Neuronal stem cell (in vitro differentiated cells): ENCODE measurements at regions not wholly inside any gene's neighbourhood (a gene's known extent, or its start where the extent isn't known, plus 50 kb on each side); places are given as distances from the start of the nearest gene placed in this dataset.

Experiments used
- DNase-seq: peaks from one replicate; pipeline ENCODE4 v3.0.0-alpha.2; 2013; ENCODE audit warnings: low spot score
- H2AFZ ChIP-seq: one replicate; pipeline ENCODE4 v1.6.1; 2013; ENCODE audit warnings: mild to moderate bottlenecking, low read length, inconsistent platforms
- H2AK5ac ChIP-seq: 2 replicates; pipeline ENCODE4 v1.6.1; 2013; ENCODE audit warnings: low read depth, mild to moderate bottlenecking, inconsistent platforms, low read length, moderate library complexity, mixed read lengths
- H2BK120ac ChIP-seq: 2 replicates; pipeline ENCODE4 v1.6.1; 2013; ENCODE audit warnings: low read depth, mild to moderate bottlenecking, inconsistent platforms, low read length, moderate library complexity, mixed read lengths
- H2BK12ac ChIP-seq: one replicate; pipeline ENCODE4 v1.6.1; 2013; ENCODE audit warnings: low read length, inconsistent platforms
- H2BK15ac ChIP-seq: 2 replicates; pipeline ENCODE4 v1.6.1; 2013; ENCODE audit warnings: mild to moderate bottlenecking, low read length, inconsistent platforms, mixed read lengths
- H2BK5ac ChIP-seq: one replicate; pipeline ENCODE4 v1.6.1; 2013; ENCODE audit warnings: inconsistent platforms, mild to moderate bottlenecking, low read length, moderate library complexity
- H3K14ac ChIP-seq: one replicate; pipeline ENCODE4 v1.6.1; 2013; ENCODE audit warnings: low read length, inconsistent platforms
- H3K18ac ChIP-seq: 2 replicates; pipeline ENCODE4 v1.6.1; 2013; ENCODE audit warnings: low read length, inconsistent platforms
- H3K23ac ChIP-seq: 2 replicates; pipeline ENCODE4 v1.6.1; 2013; ENCODE audit warnings: low read depth, mild to moderate bottlenecking, mixed read lengths, low read length, inconsistent platforms; ENCODE audit not compliant: poor library complexity
- H3K27ac ChIP-seq: replicated peaks from 3 replicates; pipeline ENCODE4 v1.5.1; 2013; ENCODE audit warnings: low read length, inconsistent platforms
- H3K27me3 ChIP-seq, 3 experiments: 2 replicates each; pipeline ENCODE4 v1.6.1; 2013; ENCODE audit warnings: low read length in 3 of 3, mild to moderate bottlenecking in 2 of 3, inconsistent platforms in 1 of 3, low read depth in 1 of 3, mixed read lengths in 1 of 3, moderate library complexity in 1 of 3; ENCODE audit not compliant: control insufficient read depth in 3 of 3, insufficient read depth in 3 of 3
- H3K36me3 ChIP-seq, 2 donors: replicated peaks in 1 of 2; 2 replicates each; pipeline ENCODE4 v1.6.1; 2013; ENCODE audit warnings: low read length in 2 of 2; ENCODE audit not compliant: control insufficient read depth in 2 of 2, insufficient read depth in 2 of 2
- H3K4ac ChIP-seq: 2 replicates; pipeline ENCODE4 v1.6.1; 2013; ENCODE audit warnings: inconsistent platforms, mild to moderate bottlenecking, low read length, moderate library complexity
- H3K4me1 ChIP-seq, 2 donors: 1 replicate in 1 of 2; 2 replicates in 1 of 2; pipeline ENCODE4 v1.6.1; 2013; ENCODE audit warnings: low read length in 2 of 2, low read depth in 1 of 2; ENCODE audit not compliant: control insufficient read depth in 2 of 2, insufficient read depth in 1 of 2
- H3K4me2 ChIP-seq: one replicate; pipeline ENCODE4 v1.6.1; 2013; ENCODE audit warnings: mild to moderate bottlenecking, low read length, inconsistent platforms; ENCODE audit not compliant: insufficient read depth, poor library complexity, severe bottlenecking
- H3K4me3 ChIP-seq, 2 donors: 2 replicates each; pipeline ENCODE4 v1.5.1; 2013; ENCODE audit warnings: low read length in 2 of 2, mild to moderate bottlenecking in 2 of 2, inconsistent platforms in 1 of 2, moderate library complexity in 1 of 2
- H3K79me1 ChIP-seq: one replicate; pipeline ENCODE4 v1.6.1; 2013; ENCODE audit warnings: low read depth, mild to moderate bottlenecking, inconsistent platforms, low read length, moderate library complexity
- H3K9ac ChIP-seq: one replicate; pipeline ENCODE4 v1.6.1; 2013; ENCODE audit warnings: mild to moderate bottlenecking, low read depth, low read length, inconsistent platforms; ENCODE audit not compliant: poor library complexity
- H3K9me3 ChIP-seq, 2 donors: replicated peaks in 1 of 2; 2 replicates each; pipeline versions ENCODE3 to v1.6.1; 2013; ENCODE audit warnings: low read length in 2 of 2, mild to moderate bottlenecking in 2 of 2, inconsistent platforms in 1 of 2, low read depth in 1 of 2, mixed read lengths in 1 of 2, moderate library complexity in 1 of 2; ENCODE audit not compliant: control insufficient read depth in 2 of 2, insufficient read depth in 1 of 2
- H4K8ac ChIP-seq: one replicate; pipeline ENCODE4 v1.6.1; 2013; ENCODE audit warnings: low read depth, mild to moderate bottlenecking, inconsistent platforms, low read length, moderate library complexity
- H4K91ac ChIP-seq: one replicate; pipeline ENCODE4 v1.6.1; 2013; ENCODE audit warnings: low read length, low read depth, mild to moderate bottlenecking, inconsistent platforms; ENCODE audit not compliant: poor library complexity
- WGBS, 2 donors: extraction: QIAGEN DNeasy Blood & Tissue Kit; methylation state at CpG; one replicate each; pipeline ENCODE4 v1.1.7; 2013; ENCODE audit warnings: missing lambda C conversion rate in 2 of 2, mixed read lengths in 1 of 2; ENCODE audit not compliant: insufficient read length in 2 of 2, insufficient replicate concordance in 1 of 2; ENCODE audit errors: extremely low coverage in 2 of 2; 5-methylcytosine and 5-hydroxymethylcytosine counted together

- no peak overlapping the region for H2BK5ac ChIP-seq
- no peak overlapping the region for H2BK15ac ChIP-seq
- no peak overlapping the region for H3K4me2 ChIP-seq
- H2BK120ac ChIP-seq: no peak overlapping the region
- no peak overlapping the region for H3K14ac ChIP-seq
- WGBS, 2 donors: no CpG with 5 or more reads among the region's 2 CpGs
- no peak overlapping the region for H4K91ac ChIP-seq
- H3K9ac ChIP-seq: no peak overlapping the region
- no peaks in the 10 kb centered on the region for H3K9me3 ChIP-seq
- H3K23ac ChIP-seq: no peak overlapping the region
- H2AK5ac ChIP-seq: no peak overlapping the region
- DNase-seq: no peak
- H3K36me3 ChIP-seq: no peaks in the 10 kb centered on the region
- H3K4me3 ChIP-seq: no peak overlapping the region
- H3K27me3 ChIP-seq: no peaks in the 10 kb centered on the region
- no peak overlapping the region for H3K4ac ChIP-seq
- peaks cover 0 to 2% of the 10 kb centered on the region in 2 donors for H3K4me1 ChIP-seq
- H2BK12ac ChIP-seq: no peak overlapping the region
- no peak overlapping the region for H3K27ac ChIP-seq
- no peak overlapping the region for H3K18ac ChIP-seq
- no peaks in the 10 kb centered on the region for H3K79me1 ChIP-seq
- H4K8ac ChIP-seq: no peak overlapping the region
- H2AFZ ChIP-seq: no peak overlapping the region
These were observed 141.6 kb downstream of the AASDH start for GRCh38 chr4:56245547-56246232.

GRCh38 chr4:56244681-56245080 is 142.6 kb downstream of the AASDH start:
- H2BK12ac ChIP-seq: no peak overlapping the region
- no peak overlapping the region for H4K8ac ChIP-seq
- no peak overlapping the region for H3K4ac ChIP-seq
- H3K27ac ChIP-seq: no peak overlapping the region
- no peak overlapping the region for H3K18ac ChIP-seq
- no peaks in the 10 kb centered on the region for H3K9me3 ChIP-seq
- H3K4me3 ChIP-seq: no peak overlapping the region
- H2BK120ac ChIP-seq: no peak overlapping the region
- no peak overlapping the region for H2BK5ac ChIP-seq
- H4K91ac ChIP-seq: no peak overlapping the region
- no peak overlapping the region for H3K9ac ChIP-seq
- no peak overlapping the region for H2BK15ac ChIP-seq
- no peak overlapping the region for H3K14ac ChIP-seq
- H2AK5ac ChIP-seq: no peak overlapping the region
- no peak overlapping the region for H2AFZ ChIP-seq
- H3K27me3 ChIP-seq: no peaks in the 10 kb centered on the region
- no peaks in the 10 kb centered on the region for H3K79me1 ChIP-seq
- DNase-seq: no peak
- no peak overlapping the region for H3K4me2 ChIP-seq
- no peak overlapping the region for H3K23ac ChIP-seq
- H3K4me1 ChIP-seq: peaks cover 0 to 2% of the 10 kb centered on the region in 2 donors
- peaks cover 0 to 1% of the 10 kb centered on the region in 2 donors for H3K36me3 ChIP-seq

- Histone ChIP-seq H2BK120ac (no peak overlapping the region), H3K79me1 (no peaks in the 10 kb centered on the region), H3K36me3 (peaks cover 0 to 1% of the 10 kb centered on the region in 2 donors), H3K4me3 (no peak overlapping the region), H4K91ac (no peak overlapping the region), H2BK15ac (no peak overlapping the region), H2AK5ac (no peak overlapping the region), H3K23ac (no peak overlapping the region), H2BK5ac (no peak overlapping the region), H2AFZ (no peak overlapping the region), H3K18ac (no peak overlapping the region), H2BK12ac (no peak overlapping the region), H4K8ac (no peak overlapping the region), H3K4ac (no peak overlapping the region), H3K4me2 (no peak overlapping the region), H3K4me1 (peaks cover 0 to 2% of the 10 kb centered on the region in 2 donors), H3K9me3 (no peaks in the 10 kb centered on the region), H3K27ac (no peak overlapping the region), H3K9ac (no peak overlapping the region), H3K14ac (no peak overlapping the region), H3K27me3 (no peaks in the 10 kb centered on the region)
- no peak for DNase-seq
- WGBS, 2 donors: no CpG with 5 or more reads among the region's 2 CpGs
These were observed 144.2 kb downstream of the AASDH start for GRCh38 chr4:56243107-56243506.

- H3K27me3 ChIP-seq: no peaks in the 10 kb centered on the region
- no peak overlapping the region for H3K9ac ChIP-seq
- H2BK5ac ChIP-seq: no peak overlapping the region
- no peak overlapping the region for H3K27ac ChIP-seq
- no peak for DNase-seq
- no peak overlapping the region for H3K23ac ChIP-seq
- no peak overlapping the region for H2AFZ ChIP-seq
- no peak overlapping the region for H2BK12ac ChIP-seq
- H4K91ac ChIP-seq: no peak overlapping the region
- H3K14ac ChIP-seq: no peak overlapping the region
- H3K18ac ChIP-seq: no peak overlapping the region
- peaks cover 0 to 2% of the 10 kb centered on the region in 2 donors for H3K4me1 ChIP-seq
- no peaks in the 10 kb centered on the region for H3K79me1 ChIP-seq
- no peak overlapping the region for H2BK120ac ChIP-seq
- no peak overlapping the region for H2AK5ac ChIP-seq
- H3K36me3 ChIP-seq: peaks cover 0 to 1% of the 10 kb centered on the region in 2 donors
- H3K4me2 ChIP-seq: no peak overlapping the region
- no peak overlapping the region for H4K8ac ChIP-seq
- no CpG with 5 or more reads among the region's 6 CpGs for WGBS, 2 donors
- H3K4me3 ChIP-seq: no peak overlapping the region
- no peak overlapping the region for H2BK15ac ChIP-seq
- no peaks in the 10 kb centered on the region for H3K9me3 ChIP-seq
- no peak overlapping the region for H3K4ac ChIP-seq
These were observed 145.8 kb downstream of the AASDH start for GRCh38 chr4:56241500-56241899.
